ENCODE measurements at regions not wholly inside any gene's neighbourhood (a gene's known extent, or its start where the extent isn't known, plus 50 kb on each side); places are given as distances from the start of the nearest gene placed in this dataset.
A peak's percentile ranks its signal among the peaks of the same experiment; 100 is the strongest.

DNA sequence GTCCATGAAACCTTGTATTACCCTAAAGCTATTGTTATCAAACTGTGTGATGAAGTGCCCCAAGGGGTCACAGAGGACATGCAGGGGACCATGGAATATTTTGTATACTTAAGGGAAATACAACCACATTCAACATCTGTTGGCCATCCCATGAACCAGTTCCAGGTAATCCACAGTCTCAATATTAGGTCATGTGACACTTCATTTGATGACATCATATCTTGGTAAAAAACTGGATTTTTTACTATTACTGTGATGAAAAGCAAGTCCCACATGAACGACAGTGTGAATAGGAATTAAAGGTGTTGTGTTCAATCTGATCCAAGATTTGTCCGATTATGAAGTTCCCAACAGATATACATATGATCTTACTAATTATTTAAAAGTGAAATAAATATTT is 355.2 kb downstream of the IRS2 start:
- Mint-ChIP-seq H3K4me1 (ENCODE audit: low read depth) (no peaks in the 10 kb centered on the region), H3K4me3 (no peak overlapping the region), H3K27ac (no peak overlapping the region), H3K27me3 (peaks cover 5% of the 10 kb centered on the region), H3K9me3 (peaks cover 7% of the 10 kb centered on the region), H3K36me3 (ENCODE audit: low read depth) (no peaks in the 10 kb centered on the region)
- H3K4me1 ChIP-seq (ENCODE audit: insufficient read depth, low read length): no peaks in the 10 kb centered on the region
- TF ChIP-seq, protein P1, sequence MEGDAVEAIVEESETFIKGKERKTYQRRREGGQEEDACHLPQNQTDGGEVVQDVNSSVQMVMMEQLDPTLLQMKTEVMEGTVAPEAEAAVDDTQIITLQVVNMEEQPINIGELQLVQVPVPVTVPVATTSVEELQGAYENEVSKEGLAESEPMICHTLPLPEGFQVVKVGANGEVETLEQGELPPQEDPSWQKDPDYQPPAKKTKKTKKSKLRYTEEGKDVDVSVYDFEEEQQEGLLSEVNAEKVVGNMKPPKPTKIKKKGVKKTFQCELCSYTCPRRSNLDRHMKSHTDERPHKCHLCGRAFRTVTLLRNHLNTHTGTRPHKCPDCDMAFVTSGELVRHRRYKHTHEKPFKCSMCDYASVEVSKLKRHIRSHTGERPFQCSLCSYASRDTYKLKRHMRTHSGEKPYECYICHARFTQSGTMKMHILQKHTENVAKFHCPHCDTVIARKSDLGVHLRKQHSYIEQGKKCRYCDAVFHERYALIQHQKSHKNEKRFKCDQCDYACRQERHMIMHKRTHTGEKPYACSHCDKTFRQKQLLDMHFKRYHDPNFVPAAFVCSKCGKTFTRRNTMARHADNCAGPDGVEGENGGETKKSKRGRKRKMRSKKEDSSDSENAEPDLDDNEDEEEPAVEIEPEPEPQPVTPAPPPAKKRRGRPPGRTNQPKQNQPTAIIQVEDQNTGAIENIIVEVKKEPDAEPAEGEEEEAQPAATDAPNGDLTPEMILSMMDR (IDR thresholded peaks at IDR 0.05): no peak
- CTCF ChIA-PET: no interaction called here
- DNase-seq: no peak
- no peak for ATAC-seq (ENCODE audit: poor library complexity)
- no peak overlapping the region for H3K4me3 ChIP-seq (ENCODE audit: low read length)
- no peaks in the 10 kb centered on the region for H3K27me3 ChIP-seq (ENCODE audit: control insufficient read depth in 1 of 2, insufficient read depth in 2 of 2, low read length in 2 of 2)
- H3K9me3 ChIP-seq (ENCODE audit: control insufficient read depth in 1 of 2, insufficient read depth in 1 of 2, low read length in 2 of 2): peaks cover 3 to 9% of the 10 kb centered on the region in 2 experiments
- intact Hi-C loops (cut with DNase I, micrococcal nuclease): no loop called here
- H3K36me3 ChIP-seq (ENCODE audit: insufficient read depth, low read length): no peaks in the 10 kb centered on the region
- H3K27ac ChIP-seq (ENCODE audit: low read depth in 1 of 2, low read length in 2 of 2): no peak overlapping the region
- POLR2A ChIA-PET: no interaction called here

DNA sequence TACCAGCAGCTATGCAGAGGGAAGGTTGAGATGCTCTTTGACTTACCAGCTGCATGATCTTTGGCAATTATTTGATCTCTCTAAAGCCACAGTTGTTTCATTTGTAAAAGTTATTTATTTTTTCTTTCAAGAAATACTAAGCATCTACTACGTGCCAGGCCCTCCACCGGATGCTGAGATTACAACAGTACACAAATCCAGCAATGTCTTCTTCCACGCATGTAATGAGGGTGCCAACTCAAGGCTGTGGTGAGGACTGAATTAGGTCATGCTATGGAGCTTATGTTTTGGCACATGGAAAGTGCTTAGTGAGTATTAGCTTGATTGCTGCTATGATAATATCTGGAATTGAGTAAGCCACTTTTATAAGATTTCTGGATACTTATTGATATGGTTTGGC is 358.2 kb downstream of the IRS2 start:
- no peaks in the 10 kb centered on the region for H3K36me3 ChIP-seq (ENCODE audit: insufficient read depth, low read length)
- CTCF ChIA-PET: no interaction called here
- H3K36me3 Mint-ChIP-seq (ENCODE audit: low read depth): no peaks in the 10 kb centered on the region
- ATAC-seq (ENCODE audit: poor library complexity) (no peak), DNase-seq (no peak)
- H3K4me3 ChIP-seq (ENCODE audit: low read length): no peak overlapping the region
- no peak overlapping the region for H3K4me3 Mint-ChIP-seq
- H3K27ac ChIP-seq (ENCODE audit: low read depth in 1 of 2, low read length in 2 of 2): no peak overlapping the region
- TF ChIP-seq, protein P1 (IDR thresholded peaks at IDR 0.05): no peak
- H3K27ac Mint-ChIP-seq: no peak overlapping the region
- H3K4me1 ChIP-seq (ENCODE audit: insufficient read depth, low read length): no peaks in the 10 kb centered on the region
- no peaks in the 10 kb centered on the region for H3K27me3 ChIP-seq (ENCODE audit: control insufficient read depth in 1 of 2, insufficient read depth in 2 of 2, low read length in 2 of 2)
- POLR2A ChIA-PET: no interaction called here
- peaks cover 3 to 9% of the 10 kb centered on the region in 2 experiments for H3K9me3 ChIP-seq (ENCODE audit: control insufficient read depth in 1 of 2, insufficient read depth in 1 of 2, low read length in 2 of 2)
- peaks cover 2% of the 10 kb centered on the region for H3K9me3 Mint-ChIP-seq
- no peaks in the 10 kb centered on the region for H3K4me1 Mint-ChIP-seq (ENCODE audit: low read depth)
- intact Hi-C loops (cut with DNase I, micrococcal nuclease): loop anchor here in 1 of 2 experiments (5.0 kb wide), 1 partner anchor 364 kb away; no protein-coding TSS in a partner anchor
- H3K27me3 Mint-ChIP-seq: peaks cover 7% of the 10 kb centered on the region

DNA sequence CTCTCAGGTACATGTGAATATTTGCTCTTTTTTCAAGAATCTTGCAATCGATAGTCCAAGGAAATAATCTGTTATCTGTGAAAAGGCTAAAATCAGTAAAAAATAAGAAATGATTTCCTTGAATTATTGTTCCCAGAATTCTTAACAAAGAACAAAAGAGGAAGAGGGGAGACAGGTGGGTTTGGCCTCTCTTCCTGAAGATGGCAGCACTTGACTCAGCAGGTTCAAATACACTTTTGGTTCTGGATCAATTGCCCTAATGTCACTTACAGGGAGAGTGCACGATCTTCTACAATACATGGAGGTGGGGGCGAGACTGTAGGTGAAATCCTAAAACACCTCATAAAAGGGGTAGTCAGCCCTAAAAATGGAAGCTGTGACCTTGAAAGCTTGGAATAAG is 358.7 kb downstream of the IRS2 start:
- H3K4me3 Mint-ChIP-seq: no peak overlapping the region
- H3K4me1 ChIP-seq (ENCODE audit: insufficient read depth, low read length): no peaks in the 10 kb centered on the region
- no peaks in the 10 kb centered on the region for H3K36me3 Mint-ChIP-seq (ENCODE audit: low read depth)
- TF ChIP-seq, protein P1 (IDR thresholded peaks at IDR 0.05): peak; percentile 23
- H3K27ac ChIP-seq (ENCODE audit: low read depth in 1 of 2, low read length in 2 of 2): no peak overlapping the region
- peaks cover 2% of the 10 kb centered on the region for H3K9me3 Mint-ChIP-seq
- POLR2A ChIA-PET: no interaction called here
- DNase-seq (no peak), ATAC-seq (ENCODE audit: poor library complexity) (no peak)
- CTCF ChIA-PET: no interaction called here
- peaks cover 3 to 6% of the 10 kb centered on the region in 2 experiments for H3K9me3 ChIP-seq (ENCODE audit: control insufficient read depth in 1 of 2, insufficient read depth in 1 of 2, low read length in 2 of 2)
- intact Hi-C loops (cut with DNase I, micrococcal nuclease): loop anchor here in 1 of 2 experiments (5.0 kb wide), 1 partner anchor 365 kb away; no protein-coding TSS in a partner anchor
- H3K36me3 ChIP-seq (ENCODE audit: insufficient read depth, low read length): no peaks in the 10 kb centered on the region
- peaks cover 11% of the 10 kb centered on the region for H3K27me3 Mint-ChIP-seq
- no peak overlapping the region for H3K27ac Mint-ChIP-seq
- no peak overlapping the region for H3K4me3 ChIP-seq (ENCODE audit: low read length)
- no peaks in the 10 kb centered on the region for H3K27me3 ChIP-seq (ENCODE audit: control insufficient read depth in 1 of 2, insufficient read depth in 2 of 2, low read length in 2 of 2)
- H3K4me1 Mint-ChIP-seq (ENCODE audit: low read depth): no peaks in the 10 kb centered on the region

Data from CD4-positive, alpha-beta T cell (primary cell).